ENCODE measurements at regions not wholly inside any gene's neighbourhood (a gene's known extent, or its start where the extent isn't known, plus 50 kb on each side); places are given as distances from the start of the nearest gene placed in this dataset.

- no peak for DNase-seq
Observed at GRCh38 chr17:33352526-33352925, 59.4 kb upstream of the ASIC2 start.

GRCh38 chr17:33356266-33356665 is 63.2 kb upstream of the ASIC2 start:
- no peak for DNase-seq

DNA sequence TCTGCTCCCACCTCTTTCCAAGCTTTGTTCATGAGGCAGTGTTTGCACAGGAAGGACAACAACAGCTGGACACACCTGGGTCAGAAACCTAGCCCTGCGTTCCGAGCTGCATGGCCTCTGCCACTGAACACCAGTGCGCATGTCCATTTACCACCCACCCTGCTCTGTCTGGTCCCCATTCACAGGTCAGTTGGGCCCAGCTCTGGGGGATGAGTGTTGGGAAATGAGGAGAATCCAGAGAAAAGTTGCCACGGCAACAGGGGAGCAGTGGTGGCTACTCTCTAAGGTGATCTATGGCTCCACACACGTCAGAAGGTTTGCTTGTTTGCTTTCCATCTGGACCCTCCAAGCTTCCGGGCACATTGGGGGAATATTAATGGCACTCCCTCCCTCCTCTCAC is 70.4 kb upstream of the ASIC2 start:
- DNase-seq = no peak

- no peak for DNase-seq
Observed at GRCh38 chr17:33366960-33367359, 73.9 kb upstream of the ASIC2 start.

GRCh38 chr17:33369149-33369548 is 76.1 kb upstream of the ASIC2 start:
- DNase-seq = no peak

DNA sequence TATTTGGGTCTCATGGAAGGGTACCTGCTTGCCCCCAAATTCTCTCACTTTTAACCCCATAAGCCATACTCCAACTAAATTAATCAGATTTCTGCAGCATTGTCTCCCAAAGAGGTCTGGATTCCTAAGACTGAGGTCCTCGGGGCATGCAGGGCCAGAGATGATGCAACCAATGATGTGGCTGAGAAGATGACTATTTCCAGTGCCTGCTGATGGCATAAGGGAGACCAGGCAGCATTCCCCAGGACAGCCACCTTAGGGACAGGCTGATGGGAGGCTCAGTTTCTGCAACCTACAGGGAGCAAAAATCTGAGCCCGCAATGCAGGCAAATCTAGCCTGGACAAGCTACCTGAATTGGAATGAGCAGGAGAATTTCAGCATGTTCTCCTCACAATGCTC is 76.8 kb upstream of the ASIC2 start:
- no peak for DNase-seq

DNA sequence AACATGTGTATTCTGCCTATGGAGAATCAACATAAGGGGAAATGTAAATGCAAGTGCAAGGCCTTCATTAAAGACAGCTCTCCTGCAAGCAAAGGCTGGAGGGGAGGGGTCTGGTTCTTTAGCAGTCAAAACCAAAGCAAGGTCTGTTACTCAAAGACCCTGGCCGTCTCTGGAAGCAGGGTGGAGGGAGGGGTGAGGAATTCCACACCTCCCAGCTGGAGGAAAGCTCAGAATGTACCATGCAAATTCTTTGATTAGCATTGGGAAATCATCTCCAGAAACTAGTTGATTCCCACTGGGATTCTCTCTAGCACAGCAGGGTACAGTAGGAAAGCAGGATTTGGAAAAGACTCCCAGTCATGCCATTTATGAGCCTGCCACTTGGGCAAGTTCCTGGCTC is 77.3 kb upstream of the ASIC2 start:
- DNase-seq = no peak

DNA sequence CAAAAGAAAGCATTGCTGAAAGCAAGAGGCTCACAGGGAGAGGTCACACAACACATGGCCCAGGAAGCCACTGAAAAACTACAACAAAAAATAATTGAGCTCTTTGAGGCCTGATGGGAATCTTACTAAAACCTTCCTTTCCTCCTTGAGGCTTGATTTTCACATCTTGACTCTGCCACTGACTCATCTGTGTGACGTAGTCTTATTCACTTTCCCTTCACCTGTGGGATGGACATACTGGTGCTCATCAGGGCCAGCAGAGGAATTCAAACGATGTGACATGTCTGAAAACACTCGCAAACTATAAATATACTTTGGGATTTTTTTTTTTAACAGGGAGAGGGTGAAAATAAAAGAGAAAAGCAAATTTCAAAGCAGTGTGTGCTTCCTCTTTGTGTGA is 78.3 kb upstream of the ASIC2 start:
- no peak for DNase-seq

DNA sequence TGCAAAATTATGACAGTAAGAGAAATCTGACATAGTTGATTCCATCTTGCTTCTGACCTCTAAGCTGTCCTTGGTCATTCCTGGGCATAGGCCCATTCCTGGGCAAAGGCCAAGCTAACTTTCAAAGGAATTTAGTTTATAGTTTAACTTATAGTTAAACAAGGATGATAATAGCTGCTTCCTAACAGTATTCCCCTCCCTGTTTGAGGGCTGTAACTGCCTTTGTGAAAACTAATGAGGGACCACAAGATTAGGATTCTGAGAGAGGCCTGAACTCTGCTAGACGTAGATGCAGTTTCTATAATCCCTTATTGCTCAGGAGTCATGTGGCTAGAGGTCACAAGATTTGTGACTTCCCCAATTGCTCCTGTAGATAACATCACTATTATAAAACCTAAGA is 80.2 kb upstream of the ASIC2 start:
- no peak for DNase-seq

DNA sequence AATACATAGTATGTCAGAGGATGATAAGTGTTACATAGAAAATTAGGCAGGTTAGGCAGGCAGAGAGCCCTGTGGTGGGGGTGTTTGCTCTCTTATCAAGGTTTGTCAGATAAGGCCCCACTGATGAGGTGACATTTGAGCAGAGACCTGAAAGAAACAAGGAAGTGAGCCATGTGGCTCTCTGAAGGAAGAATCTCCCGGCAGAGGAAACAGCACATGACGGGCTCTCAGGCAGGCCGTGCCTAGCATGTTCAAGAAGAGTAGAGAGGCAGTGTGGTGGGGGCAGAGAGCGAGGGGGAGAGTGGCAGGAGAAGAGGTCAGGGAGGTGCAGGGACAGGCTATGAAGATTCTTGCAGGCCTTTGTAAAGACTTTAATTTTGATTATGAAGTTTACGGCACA is 82.0 kb upstream of the ASIC2 start:
- DNase-seq = no peak

GRCh38 chr17:33375783-33376182 is 82.7 kb upstream of the ASIC2 start:
- no peak for DNase-seq

DNA sequence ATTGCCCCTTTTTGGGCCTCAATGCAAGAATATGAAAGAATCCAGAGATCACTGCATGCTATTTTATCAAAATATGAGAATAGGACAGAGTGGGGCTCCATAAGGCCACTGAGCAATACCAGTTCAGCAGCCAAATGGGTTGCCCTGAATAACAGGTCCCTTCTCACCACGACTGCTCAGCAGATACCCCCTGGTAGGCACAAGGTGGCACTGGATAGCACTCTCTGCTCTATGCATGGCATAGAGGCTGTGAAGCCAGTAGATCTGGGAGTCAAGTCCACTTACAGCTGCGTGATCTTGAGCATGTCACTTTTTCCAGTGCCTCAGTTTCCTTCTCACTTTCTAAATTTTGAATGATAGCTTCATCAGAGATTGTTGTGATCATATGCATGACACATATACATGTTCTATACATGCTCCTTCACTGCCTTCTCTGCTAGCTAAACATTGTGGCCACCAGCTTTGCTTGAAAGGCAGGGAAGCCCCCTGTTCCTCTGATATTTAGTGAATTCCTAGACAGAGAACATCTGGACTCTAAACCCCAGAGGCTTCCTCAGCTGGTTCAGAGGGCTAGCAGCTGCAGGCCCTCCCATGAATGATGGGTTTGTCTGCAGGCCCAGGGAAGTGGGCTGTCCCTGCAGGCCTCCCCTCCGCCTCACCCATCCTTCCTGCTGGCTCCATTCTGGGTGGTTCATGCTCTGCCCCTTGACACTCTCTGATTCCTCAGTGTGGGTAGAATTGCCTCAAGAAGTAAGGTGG is 84.9 kb upstream of the ASIC2 start:
- no peak for DNase-seq

DNA sequence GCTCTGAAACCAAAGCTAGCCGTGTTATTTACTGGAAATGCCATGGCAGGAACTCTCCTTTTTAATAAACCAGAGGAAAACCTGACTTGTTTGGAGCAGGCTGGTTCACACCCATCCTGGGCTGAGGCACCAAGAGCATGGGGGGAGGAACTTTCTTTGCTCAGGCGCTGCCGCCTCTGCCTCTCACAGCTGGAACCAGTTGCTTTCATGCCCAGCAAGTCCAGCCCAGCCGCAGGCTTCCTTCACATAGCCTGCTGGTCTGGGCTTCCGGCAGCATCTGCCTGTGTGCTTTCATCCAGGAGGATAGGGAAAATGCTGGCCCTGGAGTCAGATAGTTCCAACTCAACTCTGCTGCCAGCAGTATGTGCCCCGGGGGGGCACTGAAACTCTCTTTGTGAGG is 88.1 kb upstream of the ASIC2 start:
- no peak for DNase-seq

DNA sequence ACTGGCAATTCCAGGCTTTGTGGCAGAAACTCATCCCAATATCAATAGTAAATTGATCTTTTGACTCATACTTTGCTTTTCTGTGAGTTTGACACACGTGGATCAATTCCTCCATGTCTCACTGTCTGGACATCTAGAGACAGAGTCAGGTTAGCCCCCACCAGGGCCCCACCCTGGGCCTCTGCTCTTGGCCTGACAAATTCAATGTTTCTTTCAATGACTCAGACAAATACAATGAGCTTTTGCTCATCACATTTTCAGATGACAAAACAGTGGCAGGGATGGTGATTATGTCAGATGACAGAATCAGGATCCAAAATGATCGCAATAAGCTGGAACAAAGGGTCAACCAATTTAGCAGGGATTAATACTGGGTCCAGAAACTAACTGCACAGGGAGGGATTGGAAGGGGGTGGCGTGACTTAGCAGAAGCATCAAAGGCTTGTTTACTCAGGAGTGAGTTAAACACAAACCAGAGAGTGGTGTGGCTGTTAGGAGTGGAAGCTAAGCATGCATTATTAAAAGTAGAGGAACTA is 90.5 kb upstream of the ASIC2 start:
- no peak for DNase-seq

DNA sequence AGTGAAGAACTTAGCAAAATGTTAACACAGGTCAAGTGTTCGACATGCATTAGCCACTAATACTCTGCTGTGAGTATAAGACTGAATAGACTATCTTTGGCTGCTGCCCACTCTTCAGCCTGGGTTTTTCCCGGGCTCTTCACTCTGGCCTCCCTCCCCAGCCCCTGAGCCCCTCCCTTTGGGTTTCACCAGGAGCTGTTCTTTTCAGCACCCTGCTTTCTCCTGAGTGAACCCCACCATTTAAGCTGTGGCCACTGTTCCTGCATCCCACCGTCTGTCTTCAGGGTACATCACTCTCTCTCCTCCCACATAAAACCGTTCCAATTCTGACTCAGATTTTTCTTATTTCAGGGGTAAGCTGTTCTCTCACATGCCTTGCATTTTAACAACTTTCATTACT is 92.0 kb upstream of the ASIC2 start:
- no peak for DNase-seq

GRCh38 chr17:33385713-33386112 is 92.6 kb upstream of the ASIC2 start:
- no peak for DNase-seq

- DNase-seq = no peak
Observed at GRCh38 chr17:33387406-33387805, 94.3 kb upstream of the ASIC2 start.

DNA sequence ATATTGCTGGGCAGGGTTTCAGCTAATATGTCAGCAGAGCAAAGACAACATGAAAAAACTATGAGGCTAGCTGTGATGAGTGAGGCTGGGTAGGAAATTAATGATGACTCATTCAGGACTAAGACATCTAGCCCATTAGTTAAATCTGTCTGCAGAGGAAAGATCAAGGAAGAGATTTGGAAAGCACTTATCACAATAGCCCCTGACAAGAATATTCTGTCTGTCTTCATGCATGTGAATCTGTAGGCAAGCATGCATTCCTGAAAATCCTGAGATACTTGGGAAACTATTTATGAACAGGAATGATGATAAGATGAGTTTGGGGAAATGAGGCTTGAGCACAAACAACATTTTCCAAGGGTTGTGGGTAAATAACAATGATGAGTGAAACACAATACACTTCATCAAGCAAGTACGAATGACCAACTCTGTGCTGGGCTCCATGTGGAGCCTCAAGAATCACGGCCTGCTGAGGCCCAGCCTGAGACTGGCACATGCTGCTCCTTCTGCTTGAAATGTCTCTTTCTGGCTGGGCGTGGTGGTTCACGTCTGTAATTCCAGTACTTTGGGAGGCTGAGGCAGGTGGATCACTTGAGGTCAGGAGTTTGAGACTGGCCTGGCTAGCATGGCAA is 96.5 kb upstream of the ASIC2 start:
- no peak for DNase-seq

DNA sequence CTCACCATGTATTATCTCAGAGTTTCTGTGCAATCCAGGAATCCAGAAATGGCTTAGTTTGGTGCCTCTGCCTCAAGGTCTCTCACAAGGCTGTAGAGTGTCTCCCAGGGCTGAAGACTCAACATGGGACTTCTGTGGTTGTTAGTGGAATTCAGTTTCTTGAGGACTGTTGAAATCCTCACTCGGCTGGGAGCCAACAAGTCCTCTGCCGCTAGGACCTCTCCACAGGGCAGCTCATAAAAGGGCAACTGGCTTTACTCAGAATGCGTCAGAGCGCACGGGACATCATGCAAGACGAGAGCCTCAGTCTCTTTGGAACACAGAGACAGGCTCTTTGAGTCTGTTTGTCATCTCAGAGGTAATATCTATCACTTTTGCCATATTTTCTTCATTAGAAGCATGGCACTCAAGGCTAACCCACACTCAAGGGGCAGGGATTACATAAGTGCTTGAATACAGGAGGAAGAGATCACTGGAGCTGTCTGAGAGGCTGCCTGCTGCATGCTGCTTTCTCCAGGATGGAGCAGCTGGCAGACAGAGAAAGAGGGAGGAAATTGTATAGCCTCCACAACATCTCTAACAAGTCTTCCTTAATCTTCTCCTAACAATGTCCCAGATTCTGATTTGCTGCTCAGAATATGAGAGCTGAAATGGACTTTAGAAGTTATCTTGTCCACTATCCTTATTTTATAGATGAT is 97.5 kb upstream of the ASIC2 start:
- DNase-seq = no peak

DNA sequence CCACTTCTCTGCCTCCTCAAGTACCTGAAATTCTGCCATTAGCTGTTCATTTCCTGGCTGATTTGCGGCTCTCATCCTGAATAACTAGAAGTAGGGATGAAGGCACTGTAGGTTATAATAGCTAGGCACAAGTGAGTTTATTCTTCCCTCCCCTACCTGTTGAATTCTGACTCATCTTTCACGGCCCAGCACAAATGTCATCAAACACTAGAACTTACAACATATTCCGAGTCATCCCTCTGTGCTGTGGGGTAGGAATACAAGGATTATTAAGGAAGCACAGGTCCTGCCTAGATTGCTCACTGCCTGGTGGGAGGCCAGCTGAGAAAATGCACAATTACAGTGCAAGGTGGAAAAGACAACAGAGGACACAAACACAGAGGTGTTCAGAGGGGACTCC is 103.7 kb upstream of the ASIC2 start:
- DNase-seq = no peak

DNA sequence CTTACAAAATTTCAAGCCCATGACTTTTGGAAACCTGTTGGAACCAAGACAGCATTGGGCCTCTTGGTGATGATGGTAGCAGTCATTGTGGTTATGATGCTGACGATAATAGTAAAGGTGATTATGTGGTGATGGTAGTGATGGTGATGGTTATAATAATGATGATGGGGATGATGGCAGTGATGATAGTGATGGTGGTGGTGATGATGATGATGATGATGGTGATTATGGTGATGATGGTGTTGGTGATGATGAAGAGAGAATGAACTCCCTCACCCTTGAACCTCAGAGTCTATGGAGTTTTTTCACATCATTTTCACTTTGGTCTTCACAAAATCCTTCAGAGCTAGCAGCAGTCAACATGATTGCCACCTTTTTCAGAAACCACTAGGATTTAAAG is 105.3 kb upstream of the ASIC2 start:
- no peak for DNase-seq

GRCh38 chr17:33401249-33401648 is 108.2 kb upstream of the ASIC2 start:
- DNase-seq = no peak

GRCh38 chr17:33403194-33403593 is 110.1 kb upstream of the ASIC2 start:
- DNase-seq = no peak

All from T1000 (cell line).